Kasumi-1 (cell line): ENCODE measurements at regions not wholly inside any gene's neighbourhood (a gene's known extent, or its start where the extent isn't known, plus 50 kb on each side); places are given as distances from the start of the nearest gene placed in this dataset.
"Not testable (repeated sequence)": the region's sequence is repeated elsewhere in the genome, so short reads cannot be mapped to it uniquely, and the experiment has no call there.

Source experiments
- DNase-seq, 2 experiments: peaks; one replicate each; lab custom pipeline; 2025; lab: John Stamatoyannopoulos, UW

GRCh38 chr9:41273549-41274267, 84.6 kb upstream of the ZNG1F start:
- DNase-seq, result not testable (repeated sequence)

GRCh38 chr9:41272879-41273548, 83.9 kb upstream of the ZNG1F start:
- not testable (repeated sequence) for DNase-seq

DNA sequence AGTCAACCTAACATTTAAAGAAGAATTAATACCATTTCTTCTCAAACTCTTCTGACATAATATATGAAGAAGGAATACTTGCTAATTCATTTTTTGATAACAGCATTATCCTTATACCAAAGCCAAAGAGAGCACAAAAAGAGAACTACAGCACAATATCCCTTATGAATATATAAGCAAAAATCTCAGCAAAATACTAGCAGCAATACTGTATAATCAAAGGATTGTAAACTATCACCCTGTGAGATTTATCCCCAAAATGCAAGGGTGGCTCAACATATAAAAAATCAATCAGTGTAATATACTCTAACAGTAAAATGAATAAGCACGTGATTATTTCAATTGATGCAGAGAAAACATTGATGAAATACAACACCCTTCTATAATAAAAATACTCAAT, 81.9 kb upstream of the ZNG1F start:
- not testable (repeated sequence) for DNase-seq

- DNase-seq, result not testable (repeated sequence)
These were observed 80.4 kb upstream of the ZNG1F start for GRCh38 chr9:41269471-41269870.

GRCh38 chr9:41269054-41269453, 79.9 kb upstream of the ZNG1F start:
- DNase-seq, result not testable (repeated sequence)

DNA sequence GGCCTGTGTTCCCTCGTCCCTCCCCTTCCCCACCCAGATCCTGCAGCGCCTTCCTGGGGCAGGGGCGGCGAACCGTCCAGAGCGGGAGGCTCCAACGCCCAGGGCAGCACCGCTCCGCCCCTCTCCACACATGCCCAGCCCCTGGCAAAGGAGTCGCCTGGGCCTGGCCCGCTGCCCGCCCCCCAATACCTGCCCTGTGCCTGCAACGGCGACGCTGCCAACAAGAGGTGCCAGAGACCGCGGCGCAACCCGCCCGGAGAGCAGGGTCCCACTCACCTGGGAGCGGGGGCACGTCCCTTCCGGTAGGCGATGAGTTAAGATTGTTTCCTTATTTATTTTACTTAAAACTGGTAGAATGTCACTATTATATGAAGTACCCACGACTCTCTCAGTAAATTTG, 77.5 kb upstream of the ZNG1F start:
- not testable (repeated sequence) for DNase-seq

DNA sequence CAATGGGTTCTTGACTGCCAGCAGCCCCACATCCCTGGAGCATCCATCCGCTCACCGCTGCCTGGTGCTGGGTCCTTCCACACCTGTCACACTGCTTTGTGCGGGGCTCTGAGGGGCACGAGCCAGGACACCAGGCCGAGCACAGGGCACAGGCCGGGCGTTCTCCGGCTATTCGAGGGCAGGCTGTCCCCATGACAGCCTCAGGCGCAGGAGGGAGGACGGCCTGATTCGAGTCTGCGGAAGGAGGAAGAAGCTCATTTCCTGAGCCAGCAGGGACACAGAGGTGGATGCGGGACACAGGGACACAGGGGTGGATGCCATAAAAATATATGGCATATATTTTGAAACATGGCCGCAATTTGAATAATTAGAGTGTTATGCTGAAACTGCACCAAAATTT, 76.9 kb upstream of the ZNG1F start:
- not testable (repeated sequence) for DNase-seq

DNA sequence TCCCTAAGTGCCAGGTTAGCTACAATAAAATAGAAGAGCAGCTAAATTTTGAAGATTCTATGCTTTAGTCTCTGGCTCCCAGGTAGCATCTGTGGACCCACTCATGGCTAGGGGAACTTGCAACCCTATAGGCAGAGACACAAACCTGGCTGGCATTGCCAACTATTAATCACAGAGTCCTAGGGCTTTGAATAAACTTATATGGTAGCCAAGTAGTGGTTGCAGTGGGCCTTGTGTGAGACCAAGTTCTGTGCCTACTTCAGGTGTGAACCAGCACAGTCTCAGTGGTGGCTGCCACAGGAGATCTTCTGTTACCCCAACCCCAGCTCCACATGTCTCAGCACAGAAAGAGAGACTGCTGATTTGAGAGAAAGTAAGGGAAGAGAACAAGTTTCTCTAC, 62.9 kb upstream of the ZNG1F start:
- not testable (repeated sequence) for DNase-seq

GRCh38 chr9:41251101-41251500, 62.0 kb upstream of the ZNG1F start:
- not testable (repeated sequence) for DNase-seq

- DNase-seq, result not testable (repeated sequence)
These were observed 57.6 kb upstream of the ZNG1F start for GRCh38 chr9:41246702-41247101.
